NCI-H226 (cell line): ENCODE measurements at regions not wholly inside any gene's neighbourhood (a gene's known extent, or its start where the extent isn't known, plus 50 kb on each side); places are given as distances from the start of the nearest gene placed in this dataset.
A peak's percentile ranks its signal among the peaks of the same experiment; 100 is the strongest.

Source experiments
- DNase-seq: peaks from one replicate; pipeline ENCODE4 v3.0.0-alpha.2; 2015

DNA sequence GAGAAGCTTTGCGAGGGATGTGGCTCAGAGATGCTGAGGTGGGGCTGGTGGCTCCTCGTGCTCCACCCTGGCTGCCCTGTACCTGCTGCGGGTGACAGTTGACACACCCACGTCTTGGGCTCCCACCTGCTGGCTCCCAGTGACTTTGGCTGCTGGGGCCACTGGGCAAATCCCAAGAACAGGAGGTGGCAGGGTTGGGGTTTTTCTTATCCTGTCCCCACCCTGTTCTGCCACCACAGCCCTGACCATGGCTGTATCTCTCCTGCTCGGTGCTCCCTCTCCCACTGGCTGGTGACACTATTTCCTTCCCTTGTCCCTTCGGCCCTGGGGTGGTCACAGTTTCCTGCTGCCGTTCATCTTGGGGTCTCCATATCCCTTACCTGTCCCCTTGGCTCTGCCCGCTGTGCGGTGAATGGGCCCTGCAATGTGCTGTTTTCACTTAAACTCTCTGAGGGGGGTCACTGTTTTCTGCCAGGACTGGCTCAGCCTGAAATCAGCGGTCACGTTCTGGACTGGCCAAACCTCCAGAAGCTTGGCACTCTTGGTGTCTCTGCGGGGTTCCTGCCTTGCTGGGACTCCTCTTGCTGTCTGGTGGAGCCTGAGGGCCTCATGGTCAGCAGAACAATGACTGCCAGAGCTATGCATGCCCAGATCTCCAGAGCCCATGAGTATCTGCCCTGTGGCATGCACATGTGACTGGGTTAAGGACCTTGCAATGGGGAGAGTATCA, 144.2 kb downstream of the IRF8 start:
- no peak for DNase-seq

DNA sequence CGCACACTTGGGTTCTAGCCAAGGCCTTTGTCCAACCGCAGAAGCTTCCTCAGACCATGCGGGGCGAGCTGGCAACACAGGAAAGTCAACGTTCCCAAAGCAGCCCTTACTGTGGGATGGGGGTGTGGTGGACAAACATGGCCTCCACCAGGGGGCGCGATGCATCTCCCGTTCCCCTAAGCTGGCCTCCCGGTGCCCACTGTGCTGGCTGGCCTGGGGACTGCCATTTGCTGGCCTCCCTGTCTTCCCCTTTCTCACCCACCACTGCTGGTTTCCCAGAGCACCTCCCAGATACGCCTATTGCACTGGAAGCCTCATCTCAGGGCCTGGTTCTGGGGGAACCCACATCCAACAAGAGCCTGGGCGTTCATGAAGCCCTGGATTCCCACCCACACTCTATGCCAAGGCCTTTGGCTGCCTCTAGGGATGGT, 145.3 kb downstream of the IRF8 start:
- no peak for DNase-seq

DNA sequence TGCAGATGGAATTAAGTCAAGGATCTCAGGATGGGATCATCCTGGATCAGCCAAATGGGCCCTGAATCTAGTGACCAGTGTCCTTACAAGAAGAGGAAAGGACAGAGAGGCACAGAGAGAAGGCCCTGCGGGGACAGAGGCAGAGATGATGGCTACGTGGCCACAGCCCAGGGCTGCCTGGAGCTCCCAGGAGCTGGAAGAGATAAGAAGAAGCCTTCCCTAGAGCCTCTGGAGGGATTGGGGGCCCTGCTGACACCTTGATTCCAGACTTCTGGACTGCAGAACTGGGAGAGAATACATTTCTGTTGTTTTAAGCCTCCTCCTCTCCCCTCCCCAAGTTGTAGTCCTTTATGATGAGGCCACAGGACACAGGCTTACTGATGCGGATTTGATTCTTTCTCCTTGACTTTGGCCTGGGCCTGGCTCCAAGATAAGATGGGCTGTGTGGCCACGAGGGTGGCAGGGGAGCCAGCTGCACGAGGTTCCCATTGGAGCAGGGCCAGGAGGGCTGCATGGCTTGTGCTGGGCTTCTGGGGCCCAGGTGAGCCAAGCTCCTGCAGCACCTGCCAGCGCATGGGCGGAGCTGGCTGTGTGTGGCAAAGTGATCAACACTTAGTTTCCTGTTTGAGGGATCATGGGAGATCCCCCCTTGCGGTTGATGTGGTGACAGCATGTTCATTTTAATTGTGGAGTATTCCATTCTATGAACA, 146.1 kb downstream of the IRF8 start:
- DNase-seq = no peak

DNA sequence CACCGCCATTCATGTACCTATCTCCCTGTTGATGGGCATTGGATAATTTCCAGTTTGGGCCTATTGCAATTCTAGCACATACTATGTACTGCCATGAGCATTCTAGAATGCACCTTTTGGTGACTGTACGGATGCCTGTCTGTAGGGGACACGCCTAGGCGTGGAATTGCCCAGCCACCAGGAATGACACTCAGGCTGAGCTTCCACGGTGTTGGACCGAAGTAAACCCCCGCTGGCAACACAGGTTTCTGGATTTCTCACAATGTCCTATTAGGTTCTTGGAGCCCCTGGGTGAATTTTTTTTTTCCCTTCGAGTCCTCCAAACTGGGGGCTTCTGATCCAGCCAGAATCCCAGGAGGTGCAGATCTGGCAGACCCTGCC, 146.6 kb downstream of the IRF8 start:
- no peak for DNase-seq

DNA sequence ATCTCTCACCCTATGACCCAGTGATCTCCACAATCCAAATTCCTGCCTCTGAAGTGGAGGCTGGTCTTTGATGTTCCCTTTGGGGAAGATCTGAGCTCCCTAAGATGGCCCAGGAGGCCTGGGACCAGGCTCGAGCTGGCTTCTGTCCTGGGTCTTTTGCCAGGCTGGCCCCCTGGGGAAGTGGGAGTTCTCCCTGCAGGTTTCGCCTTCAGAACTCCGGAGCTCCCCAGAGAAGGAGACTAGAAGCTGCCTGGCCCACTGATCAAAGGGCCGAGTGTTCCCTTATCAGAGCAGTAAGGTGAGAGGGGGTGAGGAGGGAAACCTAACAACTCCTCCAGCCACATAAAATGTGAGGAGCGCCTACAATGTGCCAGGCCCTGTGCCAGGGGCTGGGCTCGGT, 147.1 kb downstream of the IRF8 start:
- no peak for DNase-seq

DNA sequence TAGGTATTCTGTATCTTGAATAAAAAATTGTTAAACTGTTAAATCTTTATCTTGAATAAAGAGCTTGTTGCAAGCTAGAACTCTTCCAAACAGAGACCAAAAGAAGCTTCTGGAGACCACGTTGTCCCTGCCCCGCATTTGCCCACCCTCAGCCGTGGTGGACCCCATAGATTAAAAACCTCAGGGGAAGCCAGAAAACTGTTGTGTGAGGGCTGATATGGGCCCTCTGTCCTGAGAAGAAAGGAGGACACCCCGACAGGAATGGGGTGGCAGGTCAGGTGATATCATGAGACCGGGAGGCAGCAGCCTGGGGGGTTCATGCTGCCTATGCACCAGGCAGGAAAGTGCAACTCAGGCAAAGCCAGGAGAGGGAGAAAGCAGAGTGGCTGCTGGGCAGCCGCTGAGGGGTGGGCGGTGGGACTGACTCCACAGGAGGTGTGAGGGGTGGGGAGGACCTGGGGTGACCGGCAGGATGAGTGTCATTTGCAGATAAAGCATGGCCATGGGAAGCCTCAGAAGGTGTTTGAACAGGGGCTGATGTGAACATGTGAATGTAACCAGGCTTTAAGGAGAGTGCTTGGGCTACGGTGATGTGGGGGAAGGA, 147.8 kb downstream of the IRF8 start:
- no peak for DNase-seq

DNA sequence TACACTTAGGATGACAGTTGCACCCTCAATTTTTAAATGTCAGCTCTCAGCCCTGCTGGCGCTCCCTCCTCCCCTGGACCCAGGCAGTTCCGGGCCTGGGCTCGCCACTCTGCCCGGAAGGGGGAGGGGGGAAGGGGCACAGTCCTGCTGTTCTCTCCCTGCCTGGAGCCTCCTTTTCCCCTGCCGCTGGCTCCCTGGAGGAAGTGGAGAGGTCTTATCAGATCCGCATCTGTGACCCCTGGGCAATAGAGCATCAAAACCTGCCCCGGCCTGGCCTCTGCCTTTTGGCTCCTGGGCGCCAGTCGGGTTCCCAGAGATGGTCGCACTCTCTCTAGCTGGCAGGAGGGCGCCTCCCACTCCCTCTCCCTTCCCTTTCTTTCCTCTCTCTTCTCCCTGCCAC, 149.3 kb downstream of the IRF8 start:
- DNase-seq = no peak

DNA sequence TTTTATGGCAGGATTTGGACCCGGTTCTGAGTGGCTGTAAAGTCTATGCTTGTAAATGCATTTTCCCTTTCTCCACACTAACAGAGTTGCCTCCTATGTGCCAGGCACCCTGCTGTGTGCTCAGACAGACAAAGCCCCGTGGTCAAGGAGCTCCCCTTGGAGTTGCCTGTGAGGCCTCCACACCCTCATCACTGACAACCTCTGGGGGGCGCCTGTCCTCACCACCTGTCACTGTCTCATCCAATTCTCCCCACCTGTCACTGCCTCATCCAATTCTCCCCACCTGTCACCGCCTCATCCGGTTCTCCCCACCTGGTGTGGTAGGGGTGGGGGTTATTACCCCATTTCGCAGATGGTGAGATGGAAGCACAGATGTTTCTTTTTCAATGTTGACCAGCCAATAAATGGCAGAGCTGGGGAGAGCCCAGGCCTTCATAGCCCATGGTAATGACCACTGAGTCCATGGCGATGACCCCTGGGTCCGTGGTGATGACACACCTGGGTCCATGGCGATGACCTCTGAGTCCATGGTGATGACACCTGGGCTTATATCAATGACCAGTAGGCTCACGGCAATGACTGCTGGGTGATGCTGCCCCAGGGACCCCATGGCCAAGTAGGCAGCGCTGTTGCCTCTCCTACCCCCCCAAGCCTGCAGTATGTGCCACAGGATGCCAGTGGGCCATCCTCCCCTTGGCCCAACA, 150.1 kb downstream of the IRF8 start:
- DNase-seq = no peak

DNA sequence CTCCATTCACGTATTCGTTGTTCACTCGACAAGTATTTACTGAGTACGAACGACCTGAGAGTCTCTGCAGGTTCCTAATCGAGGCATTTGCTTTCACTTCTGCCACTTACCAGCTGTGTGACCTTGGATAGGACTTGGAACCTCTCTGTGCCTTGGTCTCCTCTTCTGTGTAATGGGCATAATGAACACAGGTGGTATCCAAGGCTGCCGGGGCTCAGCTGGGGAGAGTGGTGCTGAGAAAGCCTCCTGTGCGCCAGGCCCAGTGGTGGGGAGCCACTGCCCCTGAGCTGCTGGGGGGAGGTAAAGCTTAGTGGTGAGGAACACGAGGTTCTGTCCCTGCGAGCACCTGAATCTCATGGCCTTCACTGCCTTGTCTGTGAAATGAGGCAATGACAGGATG, 150.7 kb downstream of the IRF8 start:
- DNase-seq = no peak

DNA sequence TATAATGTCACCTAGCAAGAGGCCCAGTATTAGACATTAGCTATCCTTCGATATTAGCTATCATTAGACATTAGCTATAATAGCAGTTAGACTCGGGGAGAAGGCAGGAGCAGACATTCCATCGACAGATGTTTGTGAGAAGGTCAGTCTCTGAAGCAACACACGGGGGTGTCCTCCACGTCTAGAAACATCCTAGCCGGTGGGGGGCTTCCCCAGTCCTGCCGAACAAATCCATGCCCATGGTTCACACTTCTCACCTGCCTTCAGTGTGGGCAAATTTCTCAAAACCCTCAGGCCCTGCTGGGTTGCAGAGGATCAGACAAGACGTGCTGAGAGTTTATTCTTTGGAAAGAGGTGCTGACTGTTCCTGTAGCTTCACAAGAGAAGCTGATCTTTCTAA, 151.1 kb downstream of the IRF8 start:
- DNase-seq = no peak

DNA sequence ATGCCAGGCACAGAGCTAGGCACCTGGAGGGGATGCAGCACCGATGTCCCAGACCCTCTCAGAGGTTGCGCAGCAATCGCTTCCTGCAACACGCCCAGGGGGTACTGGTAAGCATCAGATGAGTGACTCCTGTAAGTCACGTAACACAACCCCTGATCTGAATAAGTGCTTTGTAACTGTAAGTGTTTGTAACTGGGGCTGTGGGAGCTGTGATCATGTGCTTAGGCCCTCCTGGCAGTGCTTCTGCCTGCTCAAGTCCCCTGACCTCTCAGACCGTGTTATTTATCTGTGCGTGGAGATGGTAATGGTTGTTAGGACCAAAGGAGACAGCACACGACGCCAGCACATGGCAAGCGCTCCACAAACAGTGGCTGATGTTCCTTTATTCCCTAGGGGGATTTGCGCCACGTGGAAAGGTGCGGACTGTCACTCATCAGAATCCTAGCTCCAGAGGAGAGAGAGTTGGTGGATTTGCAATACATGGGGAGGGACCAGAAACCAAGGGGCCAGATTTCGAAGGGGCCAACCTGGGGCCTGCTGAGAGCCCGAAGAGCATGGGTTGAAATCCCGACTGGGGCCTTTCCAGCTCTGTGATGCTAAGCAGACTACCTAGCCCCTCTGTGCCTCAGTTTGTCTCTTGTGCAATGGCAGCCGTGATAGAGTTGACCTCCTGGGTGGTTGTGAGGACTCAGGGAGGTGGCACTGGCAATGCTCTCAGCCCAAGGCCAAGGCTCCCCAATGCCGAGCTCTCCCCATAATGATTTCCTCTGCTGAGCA, 151.8 kb downstream of the IRF8 start:
- DNase-seq = no peak

DNA sequence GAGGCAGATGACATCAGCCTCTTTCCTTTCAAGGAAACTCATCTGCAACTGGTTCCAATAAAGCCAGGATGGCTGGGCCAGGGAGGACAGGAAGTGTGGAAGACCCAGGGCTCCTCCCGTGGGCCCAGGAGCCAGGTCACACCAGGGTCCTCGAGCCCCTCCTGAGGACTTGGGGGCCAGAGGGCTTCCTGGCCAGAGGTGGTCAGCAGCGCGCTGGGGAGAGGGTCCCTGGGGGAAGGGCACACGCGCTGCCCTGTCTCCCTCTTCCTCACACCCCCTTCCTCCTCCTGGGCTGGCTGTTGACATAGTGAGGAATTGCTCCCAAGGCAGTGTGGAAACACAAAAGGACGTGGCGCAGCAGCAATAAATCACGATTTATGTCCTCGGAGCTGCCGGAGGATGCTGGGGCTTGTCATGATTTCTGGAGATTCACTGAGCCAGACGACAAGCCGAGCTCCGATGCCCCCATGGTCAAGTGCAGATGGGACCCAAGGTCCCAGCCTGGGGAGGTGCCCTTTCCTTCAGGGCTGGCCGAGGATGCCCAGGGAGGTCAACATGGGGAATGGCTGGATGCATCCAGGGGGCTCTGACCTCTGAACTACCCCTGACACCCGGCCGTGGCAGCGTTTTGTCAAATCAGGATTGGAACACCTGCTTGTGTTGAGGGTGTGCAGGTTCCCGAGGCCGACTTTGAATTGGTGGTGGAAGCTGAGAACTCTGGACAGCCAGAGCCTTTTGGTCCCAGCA, 152.6 kb downstream of the IRF8 start:
- DNase-seq = no peak

DNA sequence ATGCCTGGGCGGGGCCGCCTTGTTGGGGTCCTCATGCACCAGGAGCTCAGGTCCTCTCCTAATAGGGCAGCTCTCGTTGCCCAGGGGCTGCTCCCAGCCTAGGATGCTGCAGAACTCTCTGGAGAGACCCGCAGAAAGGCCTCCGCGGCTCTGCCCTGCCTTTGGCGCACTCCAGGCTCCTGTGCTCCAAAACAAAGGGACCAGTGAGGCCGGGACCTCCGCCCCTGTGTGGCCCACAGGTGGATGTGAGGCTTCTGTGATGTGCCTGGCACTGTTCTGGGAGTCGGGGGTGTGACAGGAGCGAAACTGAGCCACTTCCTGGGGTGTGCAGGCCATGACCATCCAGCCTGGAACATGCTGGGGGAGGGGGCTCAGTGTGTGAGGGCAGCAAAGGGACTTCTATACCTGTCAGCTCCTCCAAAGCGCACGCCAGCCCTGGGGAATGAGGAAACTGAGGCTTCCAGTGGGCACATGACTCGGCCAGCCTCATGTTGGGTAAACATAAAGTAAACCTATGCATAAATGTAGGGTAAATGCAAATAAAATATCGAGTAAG, 153.2 kb downstream of the IRF8 start:
- DNase-seq = no peak

DNA sequence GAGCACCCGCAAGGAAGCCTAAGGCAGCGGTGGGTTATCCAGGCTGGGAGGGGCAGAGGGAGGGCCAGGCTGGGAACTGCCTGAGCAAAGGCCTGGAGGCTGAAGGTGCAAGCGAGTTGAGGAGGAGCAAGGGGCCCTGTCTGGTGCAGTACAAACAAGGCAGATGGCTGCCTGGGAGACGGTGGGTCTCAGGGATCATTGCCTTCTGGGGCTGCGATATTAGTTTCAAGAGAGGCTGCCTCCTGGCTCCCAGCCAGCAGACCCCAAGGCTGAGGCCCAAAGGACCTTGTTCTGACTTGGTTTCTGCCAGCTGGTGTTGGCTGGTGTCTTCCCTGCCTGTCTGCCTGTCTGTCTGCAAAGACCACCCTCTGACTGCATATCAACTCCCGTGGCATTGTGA, 154.0 kb downstream of the IRF8 start:
- DNase-seq = no peak

DNA sequence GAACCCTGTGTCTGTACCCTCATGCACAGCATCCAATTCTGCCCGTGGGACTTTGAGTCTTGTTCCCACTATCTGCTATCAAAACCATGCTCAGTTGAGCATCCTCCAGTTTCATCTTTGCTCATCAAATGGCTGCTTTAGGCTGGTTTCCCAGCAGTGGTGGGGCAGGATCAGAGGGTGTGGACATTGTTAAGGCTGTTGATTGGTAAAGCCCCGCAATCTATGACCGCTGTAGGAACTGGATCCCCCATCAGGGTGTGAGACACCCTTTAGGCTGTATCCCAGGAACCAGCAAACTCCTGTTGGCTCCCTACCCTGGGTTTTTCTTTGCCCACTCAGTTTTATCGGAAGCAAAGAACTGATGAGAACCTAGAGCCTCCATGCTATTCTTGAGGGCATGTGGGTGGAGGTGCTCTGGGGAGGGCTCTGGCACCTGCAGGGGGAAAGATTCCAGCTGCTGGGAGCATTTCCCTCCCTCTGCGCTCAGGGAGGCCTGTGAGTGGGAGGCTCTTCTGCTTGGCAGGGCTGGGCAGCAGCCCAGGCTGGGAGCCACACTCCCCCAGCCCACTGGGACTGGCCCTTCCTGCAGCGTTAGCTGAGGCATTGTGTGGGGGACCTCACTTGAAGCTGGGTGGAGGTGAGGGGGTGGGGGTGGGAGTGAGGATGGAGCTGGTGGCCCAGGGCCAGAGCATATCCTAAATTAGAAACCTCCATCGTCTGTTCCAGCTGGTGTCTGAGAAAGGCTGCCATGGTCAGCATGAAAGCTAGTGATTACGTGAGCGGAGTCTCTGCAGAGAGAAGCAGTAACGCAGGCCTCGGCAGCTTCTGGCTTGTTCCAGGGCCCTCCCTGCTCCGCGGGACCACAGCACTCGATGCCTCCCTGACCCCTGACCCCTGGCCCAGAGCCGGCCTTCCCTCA, 160.6 kb downstream of the IRF8 start:
- DNase-seq = peak; percentile 17

DNA sequence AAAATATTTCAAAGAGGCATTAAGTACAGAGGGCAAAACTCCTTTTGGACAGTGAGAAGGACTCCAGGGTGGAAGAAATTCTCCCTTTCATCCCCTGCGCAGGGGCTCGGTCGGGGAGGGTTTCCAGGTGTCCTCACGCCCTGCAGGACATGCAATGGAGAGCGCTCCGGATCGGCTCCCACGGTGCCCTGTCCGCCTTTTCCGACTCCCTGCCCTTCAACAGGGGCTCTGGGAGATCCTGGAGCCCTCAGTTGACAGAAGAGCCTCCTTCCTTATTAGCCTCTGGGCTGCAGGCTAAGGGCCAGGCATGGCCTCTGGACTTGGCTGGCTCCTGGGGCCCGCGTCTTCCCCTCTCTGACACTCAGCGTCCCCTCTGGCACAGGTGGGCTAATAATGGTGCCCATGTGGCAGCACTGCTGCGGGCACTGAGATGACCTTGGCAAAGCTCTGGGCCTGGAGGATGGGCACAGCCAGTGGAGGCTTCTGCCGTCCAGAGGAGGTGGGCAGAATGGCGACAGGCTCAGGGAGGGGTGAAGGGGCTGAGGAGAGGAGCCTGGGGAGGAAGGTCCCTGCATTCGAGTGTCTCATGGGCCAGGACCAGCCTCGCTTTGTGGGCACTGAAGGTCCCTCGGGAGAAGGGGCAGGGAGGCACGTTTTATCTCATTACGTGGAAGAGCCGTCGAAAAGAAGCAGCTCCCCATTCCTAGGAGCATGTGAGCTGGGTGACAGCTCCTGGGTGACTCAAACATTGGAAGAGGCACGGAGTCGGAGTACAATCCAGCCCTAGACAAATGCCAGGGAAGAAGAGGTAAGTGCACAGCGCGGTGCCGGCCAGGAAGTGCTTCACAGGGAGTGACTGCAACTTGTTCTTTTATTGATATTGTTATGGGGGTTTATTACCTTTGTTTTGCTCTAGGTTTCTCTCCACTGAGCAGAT, 161.7 kb downstream of the IRF8 start:
- DNase-seq = no peak

DNA sequence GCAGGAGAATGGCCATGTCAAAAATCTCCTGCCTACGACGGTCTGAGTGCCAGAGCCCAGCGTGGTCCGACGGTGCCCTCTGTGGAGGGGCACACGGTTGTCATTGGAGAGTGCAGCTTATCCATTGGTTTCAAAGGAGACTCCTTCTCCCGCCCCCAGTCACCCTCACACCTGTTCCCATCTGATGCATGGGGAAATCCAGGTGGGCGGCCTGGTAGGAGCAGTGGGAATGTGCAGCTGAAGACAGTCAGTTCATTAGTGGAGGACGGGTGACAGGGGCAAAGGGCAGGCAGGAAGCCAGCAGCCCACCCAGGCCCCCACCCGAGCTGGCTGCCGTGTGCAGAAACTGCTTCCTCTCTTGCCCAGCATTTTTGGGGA, 162.3 kb downstream of the IRF8 start:
- no peak for DNase-seq

DNA sequence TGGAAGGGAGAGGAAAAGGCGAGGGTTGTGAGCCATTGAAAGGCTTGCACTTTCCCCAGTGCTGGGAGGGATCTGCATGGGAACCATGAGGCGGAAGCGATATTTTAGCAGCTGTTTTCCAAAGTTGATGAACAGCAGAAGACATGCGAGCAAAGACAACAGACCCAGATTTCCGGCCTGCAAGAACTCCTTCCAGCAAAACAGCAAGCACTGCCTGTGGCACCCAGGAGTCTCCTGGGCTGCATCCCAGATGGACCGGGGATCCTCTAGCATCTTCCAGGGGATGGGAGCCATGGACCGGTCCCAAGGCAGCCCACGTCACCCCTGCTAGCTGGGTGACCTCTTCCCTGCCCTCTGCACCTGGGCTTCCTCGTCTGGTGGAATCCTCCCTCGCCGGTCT, 162.8 kb downstream of the IRF8 start:
- DNase-seq = no peak

DNA sequence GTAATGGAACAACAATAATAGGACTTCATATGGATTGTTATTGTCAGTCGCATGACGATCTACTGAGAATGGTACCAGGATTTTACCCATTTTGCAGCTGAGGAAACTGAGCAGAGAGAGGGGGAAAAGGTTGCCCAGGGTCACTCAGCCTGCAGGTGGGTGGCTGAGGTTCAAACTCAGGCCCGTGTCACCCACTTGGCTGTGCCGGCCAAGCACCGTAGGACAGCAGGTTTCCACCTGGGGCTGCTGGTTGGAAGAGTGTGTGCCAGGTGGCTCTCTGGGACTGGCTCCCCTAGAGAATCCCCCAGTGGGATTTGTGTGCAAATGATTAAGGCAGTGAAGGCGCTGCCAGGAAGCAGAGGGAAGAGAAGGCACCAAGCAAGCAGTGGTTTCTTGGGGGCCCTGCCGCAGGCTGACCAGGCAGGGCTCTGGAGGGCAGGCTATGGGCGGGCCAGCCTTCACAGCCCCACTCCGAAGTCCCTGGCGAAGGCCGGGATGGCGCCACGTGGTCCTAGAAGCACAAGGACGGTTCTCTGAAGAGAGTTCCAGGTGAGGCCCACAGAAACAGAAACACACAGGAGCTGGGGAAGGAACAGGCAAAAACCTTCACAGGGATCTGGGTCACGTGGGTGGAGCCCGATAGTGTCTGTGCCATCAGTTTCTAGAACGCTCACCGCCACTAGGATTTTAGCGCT, 163.5 kb downstream of the IRF8 start:
- DNase-seq = no peak
